ENCODE measurements at regions not wholly inside any gene's neighbourhood (a gene's known extent, or its start where the extent isn't known, plus 50 kb on each side); places are given as distances from the start of the nearest gene placed in this dataset.

DNA sequence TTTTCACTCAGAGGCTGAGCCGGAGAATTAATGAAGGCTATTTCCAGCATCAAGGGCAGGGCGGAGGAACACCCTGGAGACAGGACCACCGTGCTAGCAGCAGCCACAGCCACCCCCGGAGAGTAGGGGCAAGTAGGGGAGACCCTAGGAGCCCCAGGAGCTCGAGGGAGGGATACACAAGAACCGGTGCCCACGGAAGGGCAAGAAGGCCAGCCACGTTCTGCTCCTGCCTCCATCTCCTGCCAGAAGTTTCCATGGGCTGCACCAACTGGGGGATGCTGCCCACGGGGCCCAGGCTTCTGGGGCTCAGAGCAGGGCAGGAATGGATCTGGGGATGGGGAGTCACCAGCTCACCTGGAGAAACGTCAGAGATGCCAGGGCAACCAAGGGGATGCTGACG lies 626.8 kb downstream of the TBC1D22A start:
- Histone ChIP-seq H3K27me3 (peaks cover 0 to 6% (median 0%) of the 10 kb centered on the region in 9 donors), H3K9me3 (no peaks in the 10 kb centered on the region), H3K27ac (no peak overlapping the region), H3K4me1 (no peaks in the 10 kb centered on the region), H3K36me3 (no peaks in the 10 kb centered on the region), H3K4me3 (no peak overlapping the region)
- 69 to 75% (median 70%) methylated on average over 10 to 11 of the region's 11 CpGs for WGBS, 4 donors
- intact Hi-C loops (cut with DNase I), result no loop called here
- ATAC-seq (no peak), DNase-seq (peak in 1 of 5 donors; percentile 58)
- TF ChIP-seq POLR2A (IDR thresholded peaks at IDR 0.05), result no peak
- TF ChIP-seq, protein P1, sequence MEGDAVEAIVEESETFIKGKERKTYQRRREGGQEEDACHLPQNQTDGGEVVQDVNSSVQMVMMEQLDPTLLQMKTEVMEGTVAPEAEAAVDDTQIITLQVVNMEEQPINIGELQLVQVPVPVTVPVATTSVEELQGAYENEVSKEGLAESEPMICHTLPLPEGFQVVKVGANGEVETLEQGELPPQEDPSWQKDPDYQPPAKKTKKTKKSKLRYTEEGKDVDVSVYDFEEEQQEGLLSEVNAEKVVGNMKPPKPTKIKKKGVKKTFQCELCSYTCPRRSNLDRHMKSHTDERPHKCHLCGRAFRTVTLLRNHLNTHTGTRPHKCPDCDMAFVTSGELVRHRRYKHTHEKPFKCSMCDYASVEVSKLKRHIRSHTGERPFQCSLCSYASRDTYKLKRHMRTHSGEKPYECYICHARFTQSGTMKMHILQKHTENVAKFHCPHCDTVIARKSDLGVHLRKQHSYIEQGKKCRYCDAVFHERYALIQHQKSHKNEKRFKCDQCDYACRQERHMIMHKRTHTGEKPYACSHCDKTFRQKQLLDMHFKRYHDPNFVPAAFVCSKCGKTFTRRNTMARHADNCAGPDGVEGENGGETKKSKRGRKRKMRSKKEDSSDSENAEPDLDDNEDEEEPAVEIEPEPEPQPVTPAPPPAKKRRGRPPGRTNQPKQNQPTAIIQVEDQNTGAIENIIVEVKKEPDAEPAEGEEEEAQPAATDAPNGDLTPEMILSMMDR (IDR thresholded peaks at IDR 0.05), result no peak

DNA sequence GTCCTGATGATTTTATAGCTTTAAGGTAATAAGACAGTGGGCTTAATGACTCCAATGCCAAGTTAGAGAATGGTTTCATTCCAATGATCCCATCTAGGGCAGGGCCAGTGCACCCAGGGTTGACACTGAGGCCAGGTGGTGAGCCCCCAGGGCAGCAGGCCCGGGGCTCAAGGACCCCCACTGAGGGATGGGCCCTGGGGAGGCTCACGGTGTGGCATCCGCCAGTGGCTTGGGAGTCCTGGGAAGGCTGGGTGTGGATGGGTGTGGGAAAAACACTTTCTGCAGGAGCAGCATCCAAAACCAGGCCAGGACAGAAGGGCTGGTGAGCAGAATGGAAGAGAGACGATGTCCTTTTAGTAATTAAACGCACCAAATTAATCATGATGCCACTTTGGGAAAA lies 626.3 kb downstream of the TBC1D22A start:
- intact Hi-C loops (cut with DNase I), result no loop called here
- 49 to 70% (median 61%) methylated on average over 5 of the region's 5 CpGs for WGBS, 4 donors
- no peak overlapping the region for H3K27ac ChIP-seq
- H3K4me1 ChIP-seq, result no peaks in the 10 kb centered on the region
- peaks cover 0 to 6% (median 0%) of the 10 kb centered on the region in 9 donors for H3K27me3 ChIP-seq
- ATAC-seq (no peak), DNase-seq (peak in 2 of 5 donors; percentile 6 to 20)
- no peaks in the 10 kb centered on the region for H3K36me3 ChIP-seq
- H3K9me3 ChIP-seq, result no peaks in the 10 kb centered on the region
- no peak overlapping the region for H3K4me3 ChIP-seq
- TF ChIP-seq POLR2A (IDR thresholded peaks at IDR 0.05), result no peak
- TF ChIP-seq, protein P1 (IDR thresholded peaks at IDR 0.05), result no peak

- peak in 1 of 5 donors; percentile 21 for DNase-seq
- no peak overlapping the region for H3K27ac ChIP-seq
- H3K9me3 ChIP-seq, result no peaks in the 10 kb centered on the region
- 65 to 69% (median 66%) methylated on average over 7 of the region's 7 CpGs for WGBS, 4 donors
- H3K4me3 ChIP-seq, result no peak overlapping the region
- ATAC-seq, result no peak
- TF ChIP-seq POLR2A (IDR thresholded peaks at IDR 0.05), result no peak
- TF ChIP-seq, protein P1 (IDR thresholded peaks at IDR 0.05), result no peak
- H3K27me3 ChIP-seq, result peaks cover 0 to 6% (median 0%) of the 10 kb centered on the region in 9 donors
- no peaks in the 10 kb centered on the region for H3K4me1 ChIP-seq
- intact Hi-C loops (cut with DNase I), result no loop called here
- no peaks in the 10 kb centered on the region for H3K36me3 ChIP-seq
These were observed 625.9 kb downstream of the TBC1D22A start for GRCh38 chr22:47388331-47388730.

DNA sequence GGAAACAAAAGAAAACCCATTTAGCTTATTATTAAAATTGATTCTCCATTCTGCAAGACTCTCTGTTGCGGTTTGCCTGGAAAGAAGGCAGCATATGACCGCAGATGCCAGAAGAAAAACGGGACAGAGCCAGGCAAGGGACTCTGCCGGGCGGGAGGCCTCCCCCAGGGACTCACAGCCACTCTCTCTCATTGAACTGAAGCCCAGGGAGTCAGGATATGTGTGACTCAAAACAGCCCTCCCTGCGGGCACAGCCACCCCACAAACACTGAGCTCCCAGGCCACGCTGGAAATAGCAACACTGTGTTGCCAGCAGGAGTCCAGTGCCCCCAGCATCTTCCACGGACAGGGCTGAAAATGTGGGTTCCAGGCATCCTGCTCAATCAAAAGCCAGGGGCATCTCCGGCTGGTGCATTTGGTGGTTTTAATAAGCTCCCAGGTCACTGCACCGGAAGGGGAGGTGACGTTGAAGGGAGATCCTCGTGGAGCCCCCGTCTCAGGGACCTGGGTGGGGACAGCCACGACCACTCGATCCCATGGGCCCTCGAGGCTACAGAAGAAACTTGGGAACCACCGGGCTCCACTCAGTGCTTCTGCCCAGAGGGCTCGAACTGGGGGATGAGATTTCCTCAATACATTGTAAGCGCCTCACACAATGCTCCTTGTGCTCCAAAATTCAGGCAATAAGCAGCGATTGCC lies 624.5 kb downstream of the TBC1D22A start:
- Histone ChIP-seq H3K27me3 (peaks cover 0 to 6% (median 0%) of the 10 kb centered on the region in 9 donors), H3K9me3 (no peaks in the 10 kb centered on the region), H3K4me3 (no peak overlapping the region), H3K4me1 (no peaks in the 10 kb centered on the region), H3K27ac (no peak overlapping the region), H3K36me3 (no peaks in the 10 kb centered on the region)
- intact Hi-C loops (cut with DNase I), result no loop called here
- TF ChIP-seq POLR2A (IDR thresholded peaks at IDR 0.05), result no peak
- TF ChIP-seq, protein P1 (IDR thresholded peaks at IDR 0.05), result no peak
- WGBS, 4 donors, result 69 to 79% (median 74%) methylated on average over 17 to 20 of the region's 20 CpGs
- ATAC-seq, result no peak
- peak in 2 of 5 donors; percentile 16 to 24 for DNase-seq

All from heart left ventricle (tissue), 16 donors.